Bone marrow (tissue), 2 donors: ENCODE measurements at regions not wholly inside any gene's neighbourhood (a gene's known extent, or its start where the extent isn't known, plus 50 kb on each side); places are given as distances from the start of the nearest gene placed in this dataset.
"Not testable (repeated sequence)": the region's sequence is repeated elsewhere in the genome, so short reads cannot be mapped to it uniquely, and the experiment has no call there.

Experiments
- DNase-seq, 2 donors: peaks; one replicate each; lab custom pipeline; 2025; lab: John Stamatoyannopoulos, UW

GRCh38 chr12:90502070-90502469 lies 452.9 kb downstream of the CCER1 start:
- no peak for DNase-seq

DNA sequence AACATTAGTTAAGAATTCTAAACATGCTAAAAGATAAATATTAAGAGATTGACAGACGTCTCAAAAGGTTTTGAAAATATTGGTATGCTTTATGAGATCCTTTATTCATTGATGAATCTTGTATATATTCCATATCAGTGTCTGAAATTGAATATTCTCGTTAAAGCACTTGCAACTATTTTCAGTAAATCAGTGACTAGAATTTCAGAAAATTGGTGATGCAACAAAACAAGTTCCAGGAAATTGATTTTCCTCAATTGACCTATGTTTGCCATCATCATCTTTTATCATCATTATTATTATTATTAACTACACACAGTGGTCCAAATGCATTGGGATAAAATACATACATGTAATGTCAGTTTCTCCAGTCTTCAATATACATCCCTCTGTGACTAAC lies 453.6 kb downstream of the CCER1 start:
- DNase-seq: no peak

DNA sequence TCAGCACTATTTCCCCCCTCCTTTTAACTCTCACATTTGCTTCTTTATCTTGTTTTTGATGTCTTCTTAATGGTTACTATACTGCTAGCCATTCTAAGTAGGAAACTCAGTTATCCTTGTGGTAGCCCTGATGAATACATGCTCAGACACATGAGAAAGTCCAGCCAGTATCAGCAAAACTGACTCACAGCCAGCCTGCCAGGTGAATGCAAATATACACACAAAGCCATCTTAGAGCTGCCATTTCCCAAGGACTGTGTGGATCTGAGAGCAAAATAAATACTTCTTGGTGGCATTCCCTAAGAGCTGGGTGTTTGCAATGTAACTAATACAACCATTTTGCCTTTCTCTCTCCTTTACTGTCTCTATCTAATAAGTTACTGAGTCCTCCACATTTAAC lies 455.2 kb downstream of the CCER1 start:
- no peak for DNase-seq

- DNase-seq: no peak
Measured at GRCh38 chr12:90497923-90498545, 456.9 kb downstream of the CCER1 start.

- DNase-seq: no peak
Measured at GRCh38 chr12:90490355-90490754, 464.6 kb downstream of the CCER1 start.

- no peak for DNase-seq
Measured at GRCh38 chr12:90489141-90489540, 465.8 kb downstream of the CCER1 start.

GRCh38 chr12:90485560-90485959 lies 469.4 kb downstream of the CCER1 start:
- no peak for DNase-seq

DNA sequence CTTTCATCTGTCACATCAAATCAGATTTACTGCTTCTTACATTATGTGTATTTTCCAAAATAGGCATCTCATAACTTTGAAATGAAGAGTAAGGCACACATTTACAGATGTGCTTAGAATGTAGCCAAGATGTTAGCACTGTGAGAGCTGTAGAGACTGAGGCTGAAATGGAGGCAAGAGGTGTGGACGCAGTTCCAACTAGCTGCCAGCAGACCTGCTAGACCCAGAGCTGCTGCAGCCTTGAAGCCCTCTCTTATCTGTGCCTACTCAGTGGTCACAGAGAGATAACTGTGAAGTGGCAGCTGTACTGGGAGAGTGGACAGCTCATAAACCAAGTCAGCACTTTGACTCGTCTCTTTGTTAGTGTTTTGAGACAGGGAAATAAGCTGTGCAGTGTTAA lies 470.9 kb downstream of the CCER1 start:
- DNase-seq: no peak

- no peak for DNase-seq
Measured at GRCh38 chr12:90481748-90482147, 473.2 kb downstream of the CCER1 start.

- DNase-seq: no peak
Measured at GRCh38 chr12:90479237-90479636, 475.7 kb downstream of the CCER1 start.

DNA sequence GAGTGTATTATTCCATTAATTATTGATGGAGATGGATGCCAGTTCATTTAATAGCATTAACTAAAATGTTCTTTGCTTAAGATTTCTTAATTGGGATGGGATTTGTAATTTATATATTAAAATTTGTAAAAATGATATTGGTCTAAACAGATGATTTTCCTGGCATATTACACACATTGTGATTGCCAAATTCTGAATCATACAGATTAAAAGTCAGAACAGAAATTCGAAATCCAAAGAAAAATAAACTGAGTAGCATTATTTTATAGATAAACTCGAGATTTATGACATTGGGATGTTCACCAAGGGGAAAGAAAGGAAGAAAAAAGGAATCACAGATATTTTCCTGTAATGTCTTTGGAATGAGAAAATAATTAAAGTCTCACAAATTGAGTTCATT lies 481.1 kb downstream of the CCER1 start:
- DNase-seq: no peak

DNA sequence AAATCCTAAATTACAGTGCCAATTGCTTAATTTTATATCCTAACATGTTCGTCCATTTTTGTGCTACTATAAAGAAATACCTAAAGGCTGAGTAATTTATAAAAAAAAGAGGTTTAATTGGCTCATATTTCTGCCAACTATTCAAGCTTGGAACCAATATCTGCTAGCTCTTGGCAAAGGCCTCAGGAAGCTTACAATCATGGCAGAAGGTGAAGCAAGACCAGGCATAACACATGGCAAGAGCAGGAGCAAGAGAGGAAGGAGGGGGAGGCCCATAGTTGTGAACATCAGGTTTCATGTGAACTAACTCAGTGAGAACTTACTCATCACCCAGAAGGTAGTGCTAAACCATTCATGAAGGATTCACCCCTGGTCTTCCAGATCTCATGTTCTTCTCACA lies 494.3 kb downstream of the CCER1 start:
- DNase-seq: no peak

DNA sequence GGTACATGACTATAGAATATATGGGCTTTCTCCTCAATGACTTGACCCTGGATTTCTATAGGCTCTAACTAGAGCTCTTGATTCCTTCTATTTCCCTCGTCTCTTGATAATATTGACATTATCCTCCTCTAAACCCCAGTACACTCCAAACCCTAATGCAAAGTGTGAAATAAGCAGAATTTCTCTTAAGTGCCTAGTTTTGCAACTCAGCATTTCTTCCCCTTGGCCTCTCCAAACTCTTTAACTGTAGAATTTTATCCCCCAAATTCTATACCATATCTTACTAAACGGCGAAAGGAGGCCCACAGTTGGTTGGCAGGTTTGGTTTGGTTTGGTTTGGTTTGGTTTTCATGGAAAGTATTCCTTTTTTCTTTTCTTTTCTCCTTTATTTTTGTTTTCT lies 498.7 kb downstream of the CCER1 start:
- DNase-seq: no peak

GRCh38 chr12:90455756-90456155 lies 499.2 kb downstream of the CCER1 start:
- no peak for DNase-seq

DNA sequence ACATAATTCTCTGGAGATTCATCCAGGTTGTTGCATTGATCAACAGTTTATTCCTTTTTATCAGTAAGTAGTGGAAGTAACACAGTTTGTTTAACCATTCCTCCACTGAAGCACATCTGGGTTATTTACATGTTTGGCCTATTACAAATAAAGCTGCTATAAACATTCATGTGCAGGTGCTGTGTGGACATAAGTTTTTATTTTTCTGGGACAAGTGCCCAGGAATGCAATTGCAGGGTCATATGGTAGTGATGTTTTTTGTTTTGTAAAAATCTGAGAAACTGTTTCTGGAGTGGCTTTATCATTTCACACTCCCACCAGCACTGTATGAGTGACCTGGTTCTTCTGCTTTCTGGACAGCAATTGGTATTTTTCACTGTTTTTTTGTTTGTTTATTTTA lies 505.4 kb downstream of the CCER1 start:
- no peak for DNase-seq

GRCh38 chr12:90443466-90443865 lies 511.5 kb downstream of the CCER1 start:
- DNase-seq: not testable (repeated sequence)

- DNase-seq: no peak
Measured at GRCh38 chr12:90441431-90441830, 513.5 kb downstream of the CCER1 start.

- DNase-seq: no peak
Measured at GRCh38 chr12:90428881-90429280, 526.1 kb downstream of the CCER1 start.

DNA sequence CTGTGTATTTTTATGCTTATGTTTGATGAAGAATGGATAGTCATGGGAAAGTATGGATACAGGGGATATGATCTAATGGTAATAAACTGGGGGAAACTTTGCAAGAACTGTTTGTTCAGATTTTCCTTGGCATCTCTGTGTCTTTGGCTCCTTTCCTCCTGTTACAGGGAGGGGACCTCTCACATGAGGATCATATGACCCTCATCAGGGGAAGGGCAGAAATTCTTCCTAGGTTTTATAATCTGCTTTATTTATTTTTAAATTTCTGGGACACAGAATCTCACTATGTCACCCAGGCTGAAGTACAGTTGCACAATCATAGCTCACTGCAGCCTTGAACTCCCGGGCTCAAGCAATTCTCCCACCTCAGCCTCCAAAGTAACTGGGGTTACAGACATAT lies 526.5 kb downstream of the CCER1 start:
- no peak for DNase-seq

GRCh38 chr12:90423965-90424364 lies 531.0 kb downstream of the CCER1 start:
- no peak for DNase-seq

DNA sequence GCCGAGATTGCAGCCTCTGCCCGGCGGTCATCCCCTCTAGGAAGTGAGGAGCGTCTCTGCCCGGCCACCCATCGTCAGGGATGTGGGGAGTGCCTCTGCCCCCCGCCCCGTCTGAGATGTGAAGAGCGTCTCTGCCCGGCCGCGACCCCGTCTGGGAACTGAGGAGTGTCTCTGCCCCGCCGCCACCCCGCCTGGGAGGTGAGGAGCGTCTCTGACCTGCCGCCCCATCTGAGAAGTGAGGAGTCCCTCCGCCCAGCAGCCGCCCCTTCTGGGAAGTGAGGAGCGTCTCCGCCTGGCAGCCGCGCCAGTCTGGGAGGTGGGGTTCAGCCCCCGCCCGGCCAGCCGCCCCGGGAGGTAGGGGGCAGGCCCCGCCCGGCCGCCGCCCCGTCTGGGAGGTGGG lies 544.0 kb downstream of the CCER1 start:
- no peak for DNase-seq

- DNase-seq: no peak
Measured at GRCh38 chr12:90407841-90408240, 547.1 kb downstream of the CCER1 start.

GRCh38 chr12:90404071-90404470 lies 550.9 kb downstream of the CCER1 start:
- no peak for DNase-seq

DNA sequence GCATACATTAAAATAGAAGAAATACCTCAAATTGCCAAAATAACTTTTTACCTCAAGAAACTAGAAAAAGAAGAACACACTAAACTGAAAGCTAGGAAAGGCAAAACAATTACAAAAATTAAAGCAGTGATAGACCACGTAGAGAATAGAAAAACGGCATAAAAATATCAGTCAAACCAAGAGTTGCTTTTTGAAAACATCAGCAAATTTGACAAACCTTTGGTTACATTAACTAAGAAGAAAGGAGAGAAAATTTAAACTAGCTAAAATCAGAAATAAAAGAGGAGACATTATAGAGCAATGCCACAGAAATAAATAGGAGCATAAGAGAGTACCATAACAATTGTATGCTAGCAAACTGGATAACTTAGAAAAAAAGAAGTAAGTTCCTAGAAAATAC lies 553.8 kb downstream of the CCER1 start:
- no peak for DNase-seq

DNA sequence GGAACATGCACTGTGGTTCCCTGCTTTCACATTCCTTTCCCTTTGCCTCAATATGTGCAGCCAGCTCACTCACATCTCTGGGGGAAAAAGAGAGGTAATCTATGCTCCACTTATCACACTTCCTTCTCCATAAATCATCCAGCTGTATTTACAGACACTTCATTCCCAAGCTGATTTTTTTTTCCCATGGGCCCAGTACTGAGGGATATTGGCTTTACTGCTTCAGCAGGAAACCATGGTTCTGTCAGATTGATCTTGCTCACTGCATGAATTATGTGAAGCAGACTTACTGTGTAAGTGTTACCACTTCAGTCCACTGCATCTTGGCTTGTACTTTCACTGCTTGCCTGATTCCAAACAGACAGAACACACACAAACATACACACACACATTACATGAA lies 555.6 kb downstream of the CCER1 start:
- DNase-seq: no peak
